HG03575 (cell line): ENCODE measurements at regions not wholly inside any gene's neighbourhood (a gene's known extent, or its start where the extent isn't known, plus 50 kb on each side); places are given as distances from the start of the nearest gene placed in this dataset.
A peak's percentile ranks its signal among the peaks of the same experiment; 100 is the strongest.

ENCODE experiments used
- ATAC-seq: cut with Tn5 transposase; IDR thresholded peaks from one replicate; pipeline ENCODE4 v1.9.1; 2021; ENCODE audit not compliant: unreplicated experiment, insufficient number of reproducible peaks, low FRiP score; ENCODE audit errors: extremely low read depth

- no peak for ATAC-seq
Observed at GRCh38 chr1:221810406-221810805, 68.5 kb upstream of the DUSP10 start.

- ATAC-seq = no peak
Observed at GRCh38 chr1:221809091-221810029, 67.5 kb upstream of the DUSP10 start.

GRCh38 chr1:221806984-221807383, 65.1 kb upstream of the DUSP10 start:
- no peak for ATAC-seq

- no peak for ATAC-seq
Observed at GRCh38 chr1:221806236-221806635, 64.3 kb upstream of the DUSP10 start.

- ATAC-seq = no peak
Observed at GRCh38 chr1:221805121-221805520, 63.2 kb upstream of the DUSP10 start.

GRCh38 chr1:221804303-221804702, 62.4 kb upstream of the DUSP10 start:
- ATAC-seq = no peak

GRCh38 chr1:221801773-221802516, 60.1 kb upstream of the DUSP10 start:
- ATAC-seq = no peak

- ATAC-seq = no peak
Observed at GRCh38 chr1:221801251-221801661, 59.4 kb upstream of the DUSP10 start.

- ATAC-seq = no peak
Observed at GRCh38 chr1:221800831-221801230, 58.9 kb upstream of the DUSP10 start.

GRCh38 chr1:221797506-221797905, 55.6 kb upstream of the DUSP10 start:
- ATAC-seq = no peak

GRCh38 chr1:221796700-221797099, 54.8 kb upstream of the DUSP10 start:
- ATAC-seq = no peak

GRCh38 chr1:221795380-221795779, 53.5 kb upstream of the DUSP10 start:
- ATAC-seq = no peak

GRCh38 chr1:221794935-221795334, 53.0 kb upstream of the DUSP10 start:
- no peak for ATAC-seq

GRCh38 chr1:221794079-221794670, 52.3 kb upstream of the DUSP10 start:
- ATAC-seq = peak; percentile 30

GRCh38 chr1:221793439-221794078, 51.7 kb upstream of the DUSP10 start:
- ATAC-seq = peak; percentile 57

- ATAC-seq = no peak
Observed at GRCh38 chr1:221791846-221792245, 50.0 kb upstream of the DUSP10 start.
